ENCODE measurements at regions not wholly inside any gene's neighbourhood (a gene's known extent, or its start where the extent isn't known, plus 50 kb on each side); places are given as distances from the start of the nearest gene placed in this dataset.

DNA sequence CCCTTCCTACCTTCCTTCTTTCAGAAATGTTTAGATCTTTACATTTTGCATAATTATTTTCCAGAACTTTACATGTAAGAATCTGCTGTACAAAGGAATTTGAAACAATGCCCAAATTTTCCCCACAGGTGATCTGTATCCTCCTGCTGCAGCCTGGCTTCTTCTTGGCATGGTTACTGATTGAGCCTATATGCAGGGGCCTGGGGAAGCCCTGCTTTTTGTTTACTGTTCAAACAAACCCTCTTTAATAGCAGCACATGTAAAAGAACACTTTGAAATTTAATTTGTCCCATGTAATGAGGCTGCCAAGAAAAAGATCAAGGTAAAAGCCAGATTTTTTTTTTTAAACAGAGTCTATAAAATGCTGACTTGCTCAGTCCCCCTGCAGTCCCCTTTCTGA is 432.2 kb downstream of the TUSC7 start:
- TF ChIP-seq, protein P1, sequence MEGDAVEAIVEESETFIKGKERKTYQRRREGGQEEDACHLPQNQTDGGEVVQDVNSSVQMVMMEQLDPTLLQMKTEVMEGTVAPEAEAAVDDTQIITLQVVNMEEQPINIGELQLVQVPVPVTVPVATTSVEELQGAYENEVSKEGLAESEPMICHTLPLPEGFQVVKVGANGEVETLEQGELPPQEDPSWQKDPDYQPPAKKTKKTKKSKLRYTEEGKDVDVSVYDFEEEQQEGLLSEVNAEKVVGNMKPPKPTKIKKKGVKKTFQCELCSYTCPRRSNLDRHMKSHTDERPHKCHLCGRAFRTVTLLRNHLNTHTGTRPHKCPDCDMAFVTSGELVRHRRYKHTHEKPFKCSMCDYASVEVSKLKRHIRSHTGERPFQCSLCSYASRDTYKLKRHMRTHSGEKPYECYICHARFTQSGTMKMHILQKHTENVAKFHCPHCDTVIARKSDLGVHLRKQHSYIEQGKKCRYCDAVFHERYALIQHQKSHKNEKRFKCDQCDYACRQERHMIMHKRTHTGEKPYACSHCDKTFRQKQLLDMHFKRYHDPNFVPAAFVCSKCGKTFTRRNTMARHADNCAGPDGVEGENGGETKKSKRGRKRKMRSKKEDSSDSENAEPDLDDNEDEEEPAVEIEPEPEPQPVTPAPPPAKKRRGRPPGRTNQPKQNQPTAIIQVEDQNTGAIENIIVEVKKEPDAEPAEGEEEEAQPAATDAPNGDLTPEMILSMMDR (conservative IDR thresholded peaks at IDR 0.05; ENCODE audit: low read depth, low read length): no peak
- H3K4me2 ChIP-seq: no peak overlapping the region
- no peak overlapping the region for H3K27ac ChIP-seq
- no peaks in the 10 kb centered on the region for H3K4me1 ChIP-seq (ENCODE audit: low read depth, poor library complexity, severe bottlenecking)
- no peaks in the 10 kb centered on the region for H3K27me3 ChIP-seq (ENCODE audit: insufficient read depth, low read depth)
- H3K79me2 ChIP-seq (ENCODE audit: insufficient read depth, low read depth): no peaks in the 10 kb centered on the region
- no peak overlapping the region for H3K4me3 ChIP-seq (IDR thresholded peaks at IDR 0.05; ENCODE audit: insufficient read depth, low read depth, low read length)
- H4K20me1 ChIP-seq (ENCODE audit: insufficient read depth): no peaks in the 10 kb centered on the region
- no peaks in the 10 kb centered on the region for H3K36me3 ChIP-seq (ENCODE audit: insufficient read depth)
- H2AFZ ChIP-seq (ENCODE audit: low read depth): no peak overlapping the region
- no peak overlapping the region for H3K9ac ChIP-seq

DNA sequence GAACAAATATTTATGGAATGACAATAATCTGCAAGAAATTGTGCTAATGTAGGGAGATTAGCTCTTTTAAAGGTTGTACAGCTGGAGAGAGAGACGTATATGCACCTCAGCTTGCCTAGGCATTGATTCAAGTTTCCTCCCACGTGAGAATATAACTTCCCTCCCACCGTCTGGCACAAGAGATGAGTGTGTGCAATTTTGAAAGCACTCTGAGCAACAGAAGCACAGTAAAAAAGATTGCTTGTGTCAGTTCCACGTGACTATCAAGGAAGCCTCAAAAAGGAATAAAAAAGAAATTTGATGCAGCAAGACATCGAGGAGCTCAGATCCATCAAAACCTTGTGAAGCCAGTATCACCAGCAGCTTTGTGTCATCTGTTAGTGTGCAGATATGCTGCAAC is 435.3 kb downstream of the TUSC7 start:
- H3K9ac ChIP-seq: no peak overlapping the region
- TF ChIP-seq, protein P1 (conservative IDR thresholded peaks at IDR 0.05; ENCODE audit: low read depth, low read length): no peak
- H3K27me3 ChIP-seq (ENCODE audit: insufficient read depth, low read depth): no peaks in the 10 kb centered on the region
- no peaks in the 10 kb centered on the region for H3K4me1 ChIP-seq (ENCODE audit: low read depth, poor library complexity, severe bottlenecking)
- no peak overlapping the region for H3K4me2 ChIP-seq
- H3K27ac ChIP-seq: no peak overlapping the region
- no peak overlapping the region for H3K4me3 ChIP-seq (IDR thresholded peaks at IDR 0.05; ENCODE audit: insufficient read depth, low read depth, low read length)
- no peaks in the 10 kb centered on the region for H4K20me1 ChIP-seq (ENCODE audit: insufficient read depth)
- no peak overlapping the region for H2AFZ ChIP-seq (ENCODE audit: low read depth)
- H3K36me3 ChIP-seq (ENCODE audit: insufficient read depth): no peaks in the 10 kb centered on the region
- H3K79me2 ChIP-seq (ENCODE audit: insufficient read depth, low read depth): no peaks in the 10 kb centered on the region

DNA sequence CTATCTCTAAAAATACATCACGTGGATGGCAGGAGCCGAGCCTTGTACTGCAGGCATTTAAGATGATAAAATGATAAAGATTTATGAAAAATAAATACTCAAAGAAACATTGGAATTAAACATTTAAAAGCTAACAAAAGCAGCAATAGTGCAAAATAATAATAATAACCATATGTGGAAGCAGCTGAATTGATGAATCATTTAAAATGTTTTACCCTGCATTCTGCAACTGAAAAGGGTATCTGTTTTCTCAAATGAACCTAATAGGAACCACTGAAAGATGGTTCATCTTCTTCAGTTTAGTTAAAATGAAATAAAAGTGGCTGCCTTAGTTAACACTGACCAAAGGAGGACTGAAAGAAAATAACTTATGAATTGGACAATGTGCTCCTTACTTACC is 436.1 kb downstream of the TUSC7 start:
- Histone ChIP-seq H3K36me3 (ENCODE audit: insufficient read depth) (no peaks in the 10 kb centered on the region), H3K4me1 (ENCODE audit: low read depth, poor library complexity, severe bottlenecking) (no peaks in the 10 kb centered on the region), H4K20me1 (ENCODE audit: insufficient read depth) (no peaks in the 10 kb centered on the region), H3K27ac (no peak overlapping the region), H3K4me3 (IDR thresholded peaks at IDR 0.05; ENCODE audit: insufficient read depth, low read depth, low read length) (no peak overlapping the region), H3K79me2 (ENCODE audit: insufficient read depth, low read depth) (no peaks in the 10 kb centered on the region), H3K4me2 (no peak overlapping the region), H3K9ac (no peak overlapping the region), H2AFZ (ENCODE audit: low read depth) (no peak overlapping the region), H3K27me3 (ENCODE audit: insufficient read depth, low read depth) (no peaks in the 10 kb centered on the region)
- TF ChIP-seq, protein P1 (conservative IDR thresholded peaks at IDR 0.05; ENCODE audit: low read depth, low read length): no peak

DNA sequence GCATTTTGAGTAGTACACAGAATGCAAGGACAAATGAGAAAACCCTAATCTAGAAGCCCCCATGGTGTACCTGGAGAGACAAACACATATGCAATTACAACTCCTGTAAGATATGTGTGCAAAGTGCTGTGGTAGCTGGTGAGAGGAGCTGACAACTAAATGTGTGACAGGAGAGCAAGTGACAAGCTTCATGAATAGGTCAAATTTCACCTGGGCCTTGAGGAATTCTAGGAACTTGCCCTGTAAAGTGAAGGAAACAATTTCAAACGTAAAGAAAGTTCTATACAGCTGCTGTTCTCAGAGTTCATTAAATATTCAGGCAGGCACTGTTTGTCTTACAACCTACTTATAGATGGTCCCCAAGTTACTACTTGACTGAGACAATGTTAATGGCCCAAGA is 437.0 kb downstream of the TUSC7 start:
- Histone ChIP-seq H3K4me1 (ENCODE audit: low read depth, poor library complexity, severe bottlenecking) (no peaks in the 10 kb centered on the region), H3K79me2 (ENCODE audit: insufficient read depth, low read depth) (no peaks in the 10 kb centered on the region), H3K9ac (no peak overlapping the region), H3K4me3 (IDR thresholded peaks at IDR 0.05; ENCODE audit: insufficient read depth, low read depth, low read length) (no peak overlapping the region), H2AFZ (ENCODE audit: low read depth) (no peak overlapping the region), H3K27ac (no peak overlapping the region), H3K27me3 (ENCODE audit: insufficient read depth, low read depth) (no peaks in the 10 kb centered on the region), H3K36me3 (ENCODE audit: insufficient read depth) (no peaks in the 10 kb centered on the region), H3K4me2 (no peak overlapping the region), H4K20me1 (ENCODE audit: insufficient read depth) (no peaks in the 10 kb centered on the region)
- TF ChIP-seq, protein P1 (conservative IDR thresholded peaks at IDR 0.05; ENCODE audit: low read depth, low read length): no peak

- no peaks in the 10 kb centered on the region for H3K36me3 ChIP-seq (ENCODE audit: insufficient read depth)
- TF ChIP-seq, protein P1 (conservative IDR thresholded peaks at IDR 0.05; ENCODE audit: low read depth, low read length): no peak
- H3K4me3 ChIP-seq (IDR thresholded peaks at IDR 0.05; ENCODE audit: insufficient read depth, low read depth, low read length): no peak overlapping the region
- no peaks in the 10 kb centered on the region for H3K4me1 ChIP-seq (ENCODE audit: low read depth, poor library complexity, severe bottlenecking)
- no peak overlapping the region for H2AFZ ChIP-seq (ENCODE audit: low read depth)
- H3K4me2 ChIP-seq: no peak overlapping the region
- no peak overlapping the region for H3K9ac ChIP-seq
- no peaks in the 10 kb centered on the region for H4K20me1 ChIP-seq (ENCODE audit: insufficient read depth)
- H3K79me2 ChIP-seq (ENCODE audit: insufficient read depth, low read depth): no peaks in the 10 kb centered on the region
- H3K27me3 ChIP-seq (ENCODE audit: insufficient read depth, low read depth): no peaks in the 10 kb centered on the region
- H3K27ac ChIP-seq: no peak overlapping the region
Measured at GRCh38 chr3:117149584-117149983, 440.0 kb downstream of the TUSC7 start.

Data from KMS-11 (cell line).